T follicular helper cell (primary cell): ENCODE measurements at regions not wholly inside any gene's neighbourhood (a gene's known extent, or its start where the extent isn't known, plus 50 kb on each side); places are given as distances from the start of the nearest gene placed in this dataset.
"Not testable (repeated sequence)": the region's sequence is repeated elsewhere in the genome, so short reads cannot be mapped to it uniquely, and the experiment has no call there.

ENCODE experiments used
- DNase-seq: peaks from one replicate; pipeline ENCODE4 v3.0.0-alpha.2; 2020; ENCODE audit warnings: low read depth

DNA sequence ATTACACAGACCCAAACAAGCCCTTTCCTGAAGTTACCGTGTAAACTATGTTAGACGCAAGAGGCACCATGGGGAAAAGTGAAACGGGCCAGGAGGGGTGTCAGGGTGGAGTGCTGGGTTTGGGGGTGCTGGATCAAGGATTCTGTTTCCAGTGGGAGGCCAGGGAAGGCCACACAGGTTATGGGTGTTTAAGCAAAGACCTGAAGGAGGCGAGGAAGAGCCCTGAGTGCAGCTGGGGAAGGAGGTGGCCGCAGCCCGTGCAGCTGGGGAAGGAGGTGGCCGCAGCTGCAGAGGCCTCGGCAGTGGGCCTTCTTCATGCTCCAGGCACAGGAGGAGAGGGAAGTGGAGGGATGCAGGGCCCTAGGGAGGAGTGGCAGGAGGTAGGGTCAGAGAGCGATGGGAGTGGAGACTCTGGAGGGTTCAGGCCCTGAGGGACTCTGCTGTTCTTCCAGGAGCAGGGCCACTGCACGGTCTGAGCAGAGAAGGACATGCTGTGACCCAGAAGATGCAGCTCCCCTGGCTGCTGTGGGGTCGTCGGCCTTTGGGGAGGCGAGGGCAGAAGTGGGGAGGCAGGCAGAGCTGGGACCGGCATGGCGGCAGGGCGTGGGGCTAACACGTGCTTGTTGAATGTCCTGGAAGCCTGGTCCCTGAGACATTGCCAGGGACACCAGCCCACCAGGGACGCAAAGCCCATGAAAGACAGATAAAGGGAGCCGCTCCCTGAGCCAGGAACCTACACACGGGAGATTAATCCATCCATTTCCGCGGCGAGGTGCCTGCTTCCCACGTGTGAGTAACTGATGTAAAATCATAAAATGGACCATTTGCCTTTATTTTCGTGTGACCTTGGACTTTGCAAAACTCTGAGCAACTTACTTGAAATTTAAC, 1049.1 kb downstream of the BRD1 start:
- no peak for DNase-seq

DNA sequence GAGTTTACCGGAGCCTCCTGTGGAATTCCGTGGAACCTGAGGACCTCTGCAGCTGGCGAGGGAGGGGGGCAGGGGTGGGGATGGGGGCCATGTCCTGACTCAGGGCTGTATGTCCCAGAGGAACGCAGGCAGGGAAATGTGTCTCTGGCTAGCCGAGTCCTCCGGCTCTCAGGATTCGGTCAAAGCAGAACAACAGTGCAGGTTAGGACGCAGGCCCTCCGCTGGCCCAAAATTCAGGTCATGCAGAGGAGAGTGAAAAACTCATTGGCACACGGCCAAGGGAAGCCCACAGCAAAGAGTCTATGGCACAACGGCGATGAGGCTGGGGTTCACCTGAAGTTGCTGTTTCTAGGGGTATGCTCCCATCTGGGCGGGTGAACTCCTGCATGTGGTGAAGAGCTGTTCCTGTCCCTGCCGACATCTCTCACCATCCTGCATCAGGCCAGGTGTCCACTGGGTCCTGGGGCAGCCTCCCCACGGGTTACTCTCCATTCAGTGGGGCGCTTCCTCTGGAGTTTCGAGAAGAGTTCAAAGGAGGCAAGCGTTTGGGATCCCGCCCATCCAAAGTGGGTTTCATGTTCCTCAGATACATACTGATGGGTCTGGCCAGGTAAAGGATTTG, 1055.3 kb downstream of the BRD1 start:
- no peak for DNase-seq

DNA sequence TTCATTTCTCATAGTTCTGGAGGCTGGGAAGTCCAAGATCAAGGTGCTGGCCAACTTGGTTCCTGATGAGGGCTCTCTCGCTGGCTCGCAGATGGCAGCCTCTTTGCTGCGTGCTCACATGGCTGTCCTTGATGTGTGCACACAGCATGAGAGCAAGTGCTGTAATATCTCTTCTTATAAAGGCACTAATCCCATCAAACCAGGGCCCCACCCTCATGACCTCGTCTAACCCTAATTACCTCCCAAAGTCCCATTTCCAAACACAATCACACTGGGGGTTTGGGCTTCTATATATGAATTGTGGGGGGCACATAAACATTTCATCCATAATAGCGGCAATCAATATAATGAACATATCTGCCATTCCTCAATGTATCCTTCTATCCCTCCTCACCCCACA, 1062.1 kb downstream of the BRD1 start:
- no peak for DNase-seq

DNA sequence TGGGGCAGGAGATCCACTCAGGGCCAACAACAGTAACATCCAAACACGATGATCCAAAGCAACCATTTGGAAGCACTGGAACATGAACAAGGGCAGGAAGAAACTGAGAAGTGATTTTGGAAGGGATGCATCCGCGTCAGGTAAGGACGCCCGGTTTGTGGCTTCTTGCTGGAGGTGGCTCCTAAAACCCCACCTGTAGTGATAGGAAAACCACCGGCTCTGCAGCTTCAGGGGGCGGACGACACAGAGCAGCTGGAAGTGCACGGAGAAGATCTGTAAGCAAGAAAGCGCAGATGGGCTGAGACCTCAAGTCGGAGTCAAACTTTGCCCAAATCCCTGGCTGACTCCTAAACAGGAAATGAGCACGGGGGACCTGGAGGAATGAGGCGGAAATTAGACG, 1066.1 kb downstream of the BRD1 start:
- no peak for DNase-seq

DNA sequence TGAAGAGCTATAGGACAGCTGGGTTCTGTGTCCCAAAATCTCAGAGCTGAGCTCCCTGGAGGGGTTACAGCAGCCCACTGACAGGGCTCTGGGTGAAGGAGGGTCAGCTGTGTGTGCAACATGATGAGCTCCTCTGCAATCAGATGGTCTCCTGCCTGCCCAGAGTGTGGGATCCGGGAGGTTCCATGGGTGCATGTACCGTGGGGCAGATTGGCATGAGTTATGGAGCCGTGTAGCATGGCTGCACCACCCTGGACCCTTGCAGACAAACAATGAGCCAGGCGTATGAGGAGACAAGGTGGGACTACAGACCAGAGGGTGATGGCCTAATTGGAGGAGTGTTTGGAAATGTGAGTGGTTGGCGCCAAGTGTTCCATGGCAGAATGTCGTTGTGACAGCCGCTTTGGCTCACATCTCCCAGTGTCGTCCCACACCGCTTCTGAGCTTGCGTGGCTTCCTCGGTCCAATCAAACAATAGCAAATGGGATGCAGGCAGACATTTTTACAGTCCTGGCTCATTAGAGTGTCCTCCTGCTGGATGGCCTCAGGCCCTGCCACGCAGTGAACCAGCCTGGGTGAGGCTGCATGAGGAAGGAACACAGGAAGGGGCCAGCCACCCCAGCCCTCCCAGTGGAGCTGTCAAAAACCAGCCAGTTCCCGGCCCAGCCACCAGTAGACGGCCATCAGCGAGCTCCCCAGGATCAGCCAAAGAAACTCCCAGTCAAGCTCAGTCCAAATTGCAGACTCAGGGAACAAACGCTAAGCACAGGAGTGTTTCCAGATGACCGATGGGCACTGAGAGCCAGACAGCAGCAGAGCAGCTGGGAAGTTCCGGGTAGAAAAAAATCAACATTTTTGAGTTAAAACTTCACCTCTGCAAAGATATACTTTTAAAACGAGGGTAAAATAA, 1066.9 kb downstream of the BRD1 start:
- DNase-seq: no peak

DNA sequence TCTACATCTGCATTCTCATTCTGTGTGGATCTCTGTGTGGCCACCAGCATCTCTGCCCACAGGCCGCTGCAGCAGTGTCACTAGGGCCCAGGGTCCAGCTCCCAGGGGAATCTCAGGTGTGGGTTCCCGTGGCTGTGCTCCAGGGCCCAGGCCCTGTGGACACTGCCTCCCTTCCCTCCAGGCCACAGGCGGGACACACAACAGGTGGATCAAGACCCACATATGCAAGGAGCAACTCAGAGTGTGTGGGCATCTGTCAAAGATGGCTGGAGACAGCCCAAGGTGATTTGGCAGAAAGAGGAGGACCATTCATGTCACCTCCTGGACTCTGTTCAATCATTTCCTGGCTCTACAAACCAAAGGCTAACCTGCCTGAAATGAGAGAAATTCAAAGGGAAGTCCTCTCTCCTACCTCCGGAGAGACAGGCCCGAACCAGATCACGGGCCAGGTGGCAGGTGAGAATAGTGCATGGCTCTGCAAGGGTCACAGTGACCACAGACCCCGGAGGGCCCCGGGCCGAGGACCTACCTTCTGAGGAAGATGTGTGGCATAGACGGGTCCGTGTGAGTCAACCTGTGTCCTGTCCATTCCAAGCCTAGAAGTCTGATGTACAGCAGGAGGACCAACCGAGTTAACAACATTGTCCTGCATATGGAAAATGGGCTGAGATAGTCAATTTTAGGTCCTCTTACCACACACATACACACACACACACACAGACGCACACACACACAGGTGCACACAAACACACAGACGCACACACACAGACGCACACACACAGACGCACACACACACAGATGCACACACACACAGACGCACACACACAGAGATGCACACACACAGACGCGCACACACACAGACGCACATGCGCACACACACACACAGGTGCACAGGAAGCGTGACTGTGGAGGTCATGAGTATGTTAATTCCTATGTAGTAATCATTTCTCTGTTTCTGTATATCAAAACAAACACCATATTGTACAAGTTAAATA, 1068.5 kb downstream of the BRD1 start:
- DNase-seq: no peak

DNA sequence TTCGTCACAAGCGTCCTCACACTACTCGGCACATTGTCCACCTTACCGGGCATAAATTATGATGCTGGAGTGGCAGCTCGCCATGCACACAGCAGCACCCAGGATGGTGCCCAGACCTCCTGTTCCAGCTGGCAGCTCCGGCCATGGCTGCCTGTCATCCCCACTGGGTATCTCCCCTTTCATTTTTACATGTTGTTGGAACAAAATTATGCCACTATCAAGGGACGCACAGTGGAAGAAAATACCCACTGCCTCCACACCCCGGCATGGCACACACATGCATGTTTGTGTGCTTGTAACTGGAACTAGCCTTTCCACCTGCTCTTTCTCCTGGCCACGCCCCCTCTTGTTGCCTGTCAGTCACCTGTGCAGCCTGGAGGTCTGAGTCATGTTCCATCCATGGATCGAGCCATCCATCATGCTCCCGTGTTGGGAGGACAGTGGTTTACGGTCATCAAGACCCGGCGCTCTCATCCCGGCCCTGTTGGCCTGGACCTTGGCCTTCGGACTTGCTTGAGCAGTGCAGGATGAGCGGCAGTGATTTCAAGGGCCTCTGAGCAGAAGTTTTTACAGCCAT, 1069.6 kb downstream of the BRD1 start:
- no peak for DNase-seq

DNA sequence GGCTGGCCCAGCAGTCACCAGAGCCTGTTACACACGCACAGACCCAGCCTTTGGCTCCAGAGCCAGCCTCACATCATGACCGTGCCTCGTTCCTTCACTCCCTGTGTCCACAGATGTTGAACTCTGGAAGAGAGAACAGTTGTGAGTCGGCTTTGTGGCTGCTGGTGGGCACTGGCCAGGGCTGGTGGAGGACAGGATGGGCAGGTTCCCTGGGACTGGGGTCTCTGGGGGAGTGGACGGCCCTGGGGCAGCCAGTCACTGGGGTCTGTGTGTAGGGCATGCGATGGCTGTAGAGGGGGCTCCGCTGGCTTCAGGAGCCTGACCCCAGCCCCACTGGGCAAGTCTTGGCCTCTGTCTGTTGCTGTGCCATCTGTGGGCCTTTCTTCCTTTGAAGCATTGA, 1070.1 kb downstream of the BRD1 start:
- no peak for DNase-seq

DNA sequence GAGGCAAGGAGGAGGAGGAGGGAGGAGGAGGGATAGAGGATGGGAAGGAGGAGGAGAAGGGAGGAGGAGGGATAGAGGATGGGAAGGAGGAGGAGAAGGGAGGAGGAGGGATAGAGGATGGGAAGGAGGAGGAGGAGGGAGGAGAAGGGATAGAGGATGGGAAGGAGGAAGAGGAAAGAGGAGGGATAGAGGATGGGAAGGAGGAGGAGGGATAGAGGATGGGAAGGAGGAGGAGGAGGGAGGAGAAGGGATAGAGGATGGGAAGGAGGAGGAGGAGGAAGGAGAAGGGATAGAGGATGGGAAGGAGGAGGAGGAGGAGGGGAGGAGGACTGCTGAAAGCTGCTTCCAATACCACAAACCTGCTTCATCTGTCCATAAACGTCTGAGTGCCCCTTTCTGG, 1070.5 kb downstream of the BRD1 start:
- not testable (repeated sequence) for DNase-seq

DNA sequence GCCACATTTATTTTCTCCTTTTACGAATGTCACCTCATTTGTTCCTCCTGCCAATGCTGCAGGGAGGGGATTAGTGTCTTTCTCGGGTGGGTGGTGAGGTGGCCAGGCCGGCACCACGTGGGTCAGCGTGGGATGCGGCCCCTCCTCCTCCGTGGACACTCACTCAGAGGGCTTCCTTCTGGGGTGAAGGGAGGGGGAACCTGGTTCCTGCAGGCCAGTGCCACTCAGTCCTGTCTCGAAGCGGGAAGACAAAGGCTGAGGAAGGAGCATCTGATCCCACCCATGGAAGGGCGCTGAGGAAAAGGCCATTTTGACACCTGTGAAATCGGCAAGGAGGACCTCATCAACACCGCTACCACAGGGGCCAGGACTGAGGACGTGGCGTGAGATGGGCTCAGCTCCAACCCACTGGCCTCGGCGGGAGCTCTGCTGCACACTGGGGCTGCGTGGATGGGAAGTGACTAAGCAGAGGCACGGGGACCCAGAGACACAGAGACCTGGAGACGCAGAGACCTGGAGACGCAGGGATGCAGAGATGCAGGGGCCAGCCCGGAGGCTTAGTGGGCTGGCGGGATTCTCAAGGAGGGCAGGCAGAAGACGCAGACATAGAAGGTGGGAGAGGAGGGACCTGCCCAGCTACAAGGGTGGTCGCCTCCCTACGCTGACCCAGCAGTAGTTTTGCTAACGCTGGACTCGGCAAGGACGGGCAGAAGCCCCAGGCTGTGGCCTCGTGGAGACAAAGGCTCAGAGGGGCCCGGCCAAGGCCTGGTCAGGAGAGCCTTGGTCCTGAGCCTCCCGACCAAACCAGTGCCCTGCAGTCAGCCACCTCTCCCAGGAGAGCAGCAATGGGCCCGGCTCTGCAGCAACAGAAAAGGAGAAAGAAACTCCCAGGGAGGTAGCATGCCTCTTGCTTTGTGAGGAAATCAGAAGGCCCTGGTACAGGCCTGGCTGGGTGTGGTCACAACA, 1071.2 kb downstream of the BRD1 start:
- no peak for DNase-seq

DNA sequence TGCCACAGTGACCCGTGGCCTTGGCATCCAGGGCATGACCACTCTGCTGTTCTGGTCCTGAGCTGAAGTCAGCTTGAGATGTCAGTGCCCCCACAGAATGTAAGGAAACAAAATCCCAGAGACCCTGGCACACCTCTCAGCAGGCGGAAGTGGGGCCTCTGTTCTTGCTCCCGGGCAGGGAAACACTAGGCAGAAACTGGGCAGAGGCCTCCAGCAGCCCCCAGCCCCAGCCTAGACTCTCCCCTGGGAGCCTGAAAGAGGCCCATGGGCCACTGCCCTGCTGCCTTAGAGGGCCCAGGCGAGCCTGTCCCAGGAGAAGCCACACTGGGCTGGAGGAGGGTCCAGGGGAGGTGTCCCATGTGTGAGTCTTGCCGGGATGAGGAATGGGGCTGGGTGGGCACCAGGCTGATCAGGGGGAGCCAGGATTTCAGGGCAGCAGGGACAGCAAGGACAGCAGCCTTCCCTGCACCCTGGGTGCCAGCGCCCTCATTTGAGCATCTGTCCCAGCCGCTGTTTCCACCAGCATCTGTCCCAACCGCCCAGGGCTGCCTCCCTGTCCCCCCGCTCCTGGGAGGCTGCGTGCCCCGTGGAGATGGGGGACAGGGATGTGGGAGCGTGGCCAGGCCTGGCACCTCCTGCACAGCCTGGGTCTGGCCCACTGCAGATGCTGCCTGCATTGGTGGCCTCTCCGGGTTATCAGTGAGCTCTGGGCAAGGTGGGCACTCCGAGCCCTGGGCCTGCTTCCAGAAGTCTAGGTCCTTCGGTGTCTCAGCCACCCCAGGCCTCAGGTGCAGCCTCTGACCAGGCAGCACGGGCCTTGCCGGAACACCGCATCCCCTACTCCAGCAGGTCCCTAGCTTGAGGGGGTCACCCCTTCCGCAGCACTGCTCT, 1072.4 kb downstream of the BRD1 start:
- DNase-seq: no peak

DNA sequence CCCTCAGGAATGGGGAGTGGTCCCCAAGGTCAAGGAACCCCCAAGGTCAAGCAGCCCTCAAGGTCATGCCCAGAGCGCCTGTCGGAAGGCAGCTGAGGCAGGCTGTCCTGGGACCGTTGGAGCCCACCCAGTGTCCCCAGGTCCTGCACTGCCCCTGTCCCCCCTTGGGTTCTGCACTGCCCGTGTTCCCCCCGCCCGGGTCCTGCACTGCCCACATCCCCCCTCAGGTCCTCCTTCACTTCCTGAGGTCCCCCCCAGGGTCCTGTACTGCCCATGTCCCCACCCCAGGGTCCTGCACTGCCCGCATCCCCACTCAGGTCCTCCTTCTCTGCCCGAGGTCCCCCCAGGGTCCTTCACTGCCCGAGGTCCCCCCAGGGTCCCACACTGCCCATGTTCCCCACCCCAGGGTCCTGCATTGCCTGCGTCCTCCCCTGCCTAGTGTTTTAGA, 1073.0 kb downstream of the BRD1 start:
- no peak for DNase-seq

DNA sequence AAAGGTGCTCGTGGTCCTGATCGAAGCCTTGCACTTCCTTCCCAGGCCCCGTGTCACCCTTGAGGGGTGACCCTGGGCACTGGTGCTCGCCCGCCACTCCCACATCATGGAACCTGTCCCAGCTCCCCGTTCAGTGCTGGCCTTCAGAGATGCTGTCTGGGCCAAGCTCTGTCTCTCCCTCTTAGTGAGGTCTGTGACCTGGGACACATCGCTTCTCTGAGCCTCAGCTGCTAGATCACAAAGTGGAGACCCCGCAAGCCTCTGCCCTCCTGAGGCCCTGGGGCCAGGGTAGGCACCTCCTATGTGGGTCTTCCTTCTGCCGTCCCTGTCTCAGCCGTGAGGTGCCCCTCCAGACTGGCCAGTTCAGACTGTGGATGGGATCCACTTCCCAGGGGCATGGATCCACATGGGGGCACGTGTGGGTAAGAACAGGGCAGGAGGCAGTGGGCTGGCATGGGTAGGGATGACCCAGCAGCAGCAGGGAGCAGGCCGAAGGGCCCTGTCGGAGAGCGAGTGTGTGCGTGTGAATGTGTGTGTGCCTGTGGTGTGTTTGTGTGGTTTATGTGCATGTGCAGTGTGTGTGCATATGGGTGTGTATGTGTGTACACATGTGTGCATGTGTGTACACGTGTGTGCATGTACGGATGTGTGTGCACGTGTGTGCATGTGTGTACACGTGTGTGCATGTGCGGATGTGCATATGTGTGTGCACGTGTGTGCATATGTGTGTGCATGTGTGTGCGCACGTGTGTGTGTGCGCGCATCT, 1073.7 kb downstream of the BRD1 start:
- no peak for DNase-seq

DNA sequence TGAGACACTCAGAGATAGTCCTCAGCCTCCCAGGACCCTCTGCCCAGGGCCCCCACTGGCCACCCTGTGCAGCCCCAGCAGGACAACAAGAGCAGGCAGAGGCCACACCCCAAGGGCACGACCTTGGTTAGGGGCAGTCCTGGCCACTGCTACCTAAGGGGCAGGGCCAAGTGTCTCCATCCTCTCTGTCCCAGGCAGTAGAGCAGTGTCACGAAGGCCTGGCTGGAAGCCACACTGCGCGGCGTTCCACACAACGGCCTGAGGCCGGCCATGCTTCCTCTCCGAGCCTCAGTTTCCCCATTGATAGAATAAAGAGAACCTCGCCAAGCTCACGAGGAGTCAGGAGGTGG, 1074.3 kb downstream of the BRD1 start:
- DNase-seq: no peak

DNA sequence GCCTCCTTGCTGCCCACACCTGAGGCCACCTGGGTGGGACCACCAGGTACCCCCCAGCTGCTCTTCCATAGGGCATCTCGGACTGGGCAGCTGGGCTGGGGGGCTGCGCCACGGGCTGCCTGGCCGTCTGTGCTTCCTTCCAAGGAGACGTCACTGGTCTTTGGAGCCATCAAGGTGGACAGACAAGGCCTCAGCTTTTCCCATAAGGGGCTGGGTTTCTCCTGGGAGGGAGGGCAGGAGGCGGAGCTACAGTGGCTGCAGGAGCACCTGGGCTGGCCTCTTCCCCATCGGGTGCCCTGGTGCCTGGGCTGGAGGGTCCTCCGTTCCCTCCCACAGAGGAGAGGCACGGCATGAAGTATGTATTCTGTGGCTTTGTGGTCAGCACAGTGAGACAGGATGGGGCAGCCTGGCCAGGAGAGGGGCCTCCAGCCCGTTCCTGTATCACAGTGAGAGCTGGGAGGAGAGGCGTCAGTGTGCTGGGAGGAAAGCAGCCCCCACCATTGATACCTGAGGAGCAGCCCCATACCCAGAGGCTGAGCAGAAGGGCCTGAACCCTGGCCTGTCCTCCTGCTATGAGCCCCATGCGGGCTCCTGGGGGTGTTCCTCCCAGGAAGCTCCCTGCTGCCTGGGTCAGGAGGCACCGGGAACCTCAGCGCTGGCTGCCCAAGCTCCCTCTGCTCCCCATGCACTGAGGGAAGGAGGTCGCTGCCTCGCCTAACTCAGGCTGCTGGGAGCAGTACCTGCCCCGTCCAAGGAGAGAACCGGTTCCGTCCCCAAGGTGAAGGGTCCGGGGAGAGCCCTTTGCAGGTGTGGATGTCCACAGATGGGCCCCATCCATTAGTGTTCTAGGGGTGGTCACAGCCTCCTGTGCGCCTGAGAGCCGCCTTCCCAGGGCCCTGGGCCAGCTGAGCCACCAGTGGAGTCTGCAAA, 1075.0 kb downstream of the BRD1 start:
- DNase-seq: no peak

DNA sequence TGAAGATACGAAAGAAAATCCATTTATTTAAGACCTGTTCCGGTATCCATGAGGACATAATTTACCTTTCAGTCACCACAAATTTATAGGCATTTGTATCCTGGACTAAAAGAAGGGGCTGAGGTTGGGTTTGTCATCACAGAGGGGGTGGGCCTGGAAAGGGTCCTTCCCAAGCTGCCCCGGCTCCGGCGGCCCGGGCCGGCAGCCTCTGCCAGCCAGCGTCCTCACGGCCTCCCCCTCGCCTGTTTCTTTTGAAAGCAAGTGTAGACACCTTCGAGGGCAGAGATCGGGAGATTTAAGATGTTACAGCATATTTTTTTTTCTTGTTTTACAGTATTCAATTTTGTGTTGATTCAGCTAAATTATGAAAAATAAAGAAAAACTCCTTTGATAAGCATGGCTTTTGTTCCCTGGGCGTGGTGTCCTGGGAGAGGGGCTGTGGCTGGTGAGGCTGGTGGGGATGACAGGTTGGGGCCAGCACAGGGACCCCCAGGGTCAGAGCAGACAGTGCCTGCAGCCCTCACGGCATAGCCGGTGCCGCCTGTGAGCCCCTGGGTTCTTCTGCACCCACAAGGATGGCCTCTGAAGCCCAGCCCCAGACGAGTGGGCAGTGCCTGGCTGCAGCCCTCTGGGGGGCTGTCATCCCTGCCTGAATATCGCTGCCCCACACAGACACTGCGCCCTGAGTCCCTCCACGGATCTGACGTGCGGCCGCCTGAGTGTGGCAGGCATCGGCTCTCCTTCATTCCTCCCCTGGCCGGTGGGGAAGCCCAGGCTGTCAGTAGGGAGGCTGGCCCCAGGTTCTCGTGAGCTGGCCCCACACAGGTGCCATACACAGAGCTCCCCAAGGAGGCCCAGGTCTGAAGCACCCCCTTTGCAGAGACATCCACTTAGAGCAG, 1075.9 kb downstream of the BRD1 start:
- DNase-seq: no peak
